B cell (primary cell): ENCODE measurements at regions not wholly inside any gene's neighbourhood (a gene's known extent, or its start where the extent isn't known, plus 50 kb on each side); places are given as distances from the start of the nearest gene placed in this dataset.

Experiments used
- ATAC-seq: fragments of 200-7000 bp; cut with Tn5 transposase; one replicate; pipeline ENCODE4 v1.10.0; 2021; ENCODE audit warnings: low read depth, mild to moderate bottlenecking, moderate number of reproducible peaks, moderate library complexity
- CTCF ChIA-PET: fragments of 350-600 bp; sonication (Branson Sonifier 250); formaldehyde crosslinking; loops from one replicate; lab custom pipeline; 2021; ENCODE audit warnings: antibody characterized with exemption, inconsistent platforms; lab: Charles Lee
- POLR2A ChIA-PET: fragments of 350-600 bp; sonication (Branson Sonifier 250); formaldehyde crosslinking; loops from one replicate; lab custom pipeline; 2021; ENCODE audit warnings: antibody characterized with exemption; lab: Charles Lee
- DNase-seq: peaks from one replicate; pipeline ENCODE4 v3.0.0; 2013
- H2AFZ ChIP-seq: 2 replicates; pipeline ENCODE4 v1.6.1; 2012; ENCODE audit warnings: mild to moderate bottlenecking, low read depth, low read length; ENCODE audit not compliant: insufficient read depth, poor library complexity, severe bottlenecking
- H3K27ac ChIP-seq, 2 donors: 1 replicate in 1 of 2; 2 replicates in 1 of 2; pipeline ENCODE4 v1.5.1; 2012 to 2013; ENCODE audit warnings: low read length in 2 of 2, mild to moderate bottlenecking in 2 of 2, moderate library complexity in 1 of 2
- H3K27me3 ChIP-seq, 4 experiments: fragments of 200-600 bp in 1 of 4; sonication (generic) in 1 of 4; replicated peaks in 1 of 4; 1 replicate in 2 of 4; 2 replicates in 2 of 4; pipeline versions ENCODE4 v1.6.1 to v1.7.0; 2013 to 2016; ENCODE audit warnings: low read length in 3 of 4, mild to moderate bottlenecking in 2 of 4, mixed read lengths in 1 of 4, moderate library complexity in 1 of 4; ENCODE audit not compliant: insufficient read depth in 4 of 4, control insufficient read depth in 3 of 4; ENCODE audit errors: control extremely low read depth in 1 of 4
- H3K36me3 ChIP-seq, 2 experiments: replicated peaks in 1 of 2; 1 replicate in 1 of 2; 2 replicates in 1 of 2; pipeline versions ENCODE4 v1.6.1 to v1.7.1; 2013; ENCODE audit warnings: low read length in 1 of 2; ENCODE audit not compliant: insufficient read depth in 2 of 2, control insufficient read depth in 1 of 2; ENCODE audit errors: control extremely low read depth in 1 of 2, extremely low read depth in 1 of 2
- H3K4me1 ChIP-seq, 2 donors: fragments of 200-600 bp in 1 of 2; sonication (generic) in 1 of 2; 1 replicate in 1 of 2; 2 replicates in 1 of 2; pipeline versions ENCODE4 v1.5.1 to v1.6.1; 2013 to 2017; ENCODE audit warnings: low read length in 2 of 2; ENCODE audit not compliant: control insufficient read depth in 2 of 2, insufficient read depth in 2 of 2
- H3K4me2 ChIP-seq: replicated peaks from 2 replicates; pipeline ENCODE3; 2012; ENCODE audit warnings: mild to moderate bottlenecking, low read depth, low read length; ENCODE audit not compliant: poor library complexity, severe bottlenecking
- H3K4me3 ChIP-seq, 5 experiments: fragments of 200-600 bp in 1 of 5; sonication (generic) in 1 of 5; 1 replicate in 3 of 5; 2 replicates in 2 of 5; pipeline versions ENCODE4 v1.5.1 to v1.7.0; 2011 to 2016; ENCODE audit warnings: low read length in 4 of 5, mild to moderate bottlenecking in 4 of 5, low read depth in 2 of 5, control low read depth in 1 of 5, moderate library complexity in 1 of 5; ENCODE audit not compliant: insufficient read depth in 1 of 5; ENCODE audit errors: control extremely low read depth in 1 of 5, extremely low read depth in 1 of 5
- H3K79me2 ChIP-seq: fragments of 200-600 bp; sonication (generic); one replicate; pipeline ENCODE4 v1.6.0; 2016; ENCODE audit warnings: low read length; ENCODE audit not compliant: control insufficient read depth, insufficient read depth
- H3K9ac ChIP-seq: fragments of 200-600 bp; sonication (generic); 2 replicates; pipeline ENCODE4 v1.6.1; 2017; ENCODE audit warnings: mild to moderate bottlenecking, low read length, moderate library complexity
- H3K9me3 ChIP-seq, 3 donors: one replicate each; pipeline versions ENCODE4 v1.6.1 to v1.7.1; 2013; ENCODE audit warnings: low read length in 2 of 3; ENCODE audit not compliant: control insufficient read depth in 2 of 3, insufficient read depth in 1 of 3; ENCODE audit errors: control extremely low read depth in 1 of 3
- H4K20me1 ChIP-seq: 2 replicates; pipeline ENCODE4 v1.6.0; 2012; ENCODE audit warnings: mild to moderate bottlenecking, low read length; ENCODE audit not compliant: insufficient read depth, control insufficient read depth, poor library complexity, severe bottlenecking
- H3K27ac Mint-ChIP-seq: one replicate; pipeline ENCODE4 v1.8.0; 2021; ENCODE audit warnings: mixed read lengths
- H3K27me3 Mint-ChIP-seq: one replicate; pipeline ENCODE4 v1.8.0; 2021; ENCODE audit warnings: mixed read lengths
- H3K4me1 Mint-ChIP-seq: one replicate; pipeline ENCODE4 v1.8.0; 2021; ENCODE audit warnings: mixed read lengths
- H3K4me3 Mint-ChIP-seq: one replicate; pipeline ENCODE4 v1.8.0; 2021; ENCODE audit warnings: mixed read lengths
- H3K9me3 Mint-ChIP-seq: one replicate; pipeline ENCODE4 v1.8.0; 2022; ENCODE audit warnings: mixed read lengths; ENCODE audit not compliant: insufficient read depth
- CTCF ChIP-seq: fragments of 200-600 bp; IDR thresholded peaks from one replicate; pipeline ENCODE4 v1.8.0; 2022; ENCODE audit warnings: antibody characterized with exemption, mild to moderate bottlenecking
- EZH2 ChIP-seq: IDR thresholded peaks from 2 replicates; pipeline ENCODE4 v1.6.1; 2012; ENCODE audit warnings: borderline replicate concordance, low read depth, mild to moderate bottlenecking, moderate library complexity, low read length; ENCODE audit not compliant: insufficient read depth, poor library complexity, severe bottlenecking
- WGBS: methylation state at CpG from one replicate; pipeline ENCODE4 v1.1.5; 2013; ENCODE audit warnings: missing lambda C conversion rate; ENCODE audit not compliant: insufficient coverage; 5-methylcytosine and 5-hydroxymethylcytosine counted together
- intact Hi-C: fragments of 100-400 bp; cut with micrococcal nuclease; formaldehyde crosslinking; loops from one replicate; pipeline ENCODE4 v1.10.0; 2022

GRCh38 chr12:67751381-67751928, 102.9 kb downstream of the DYRK2 start:
- H3K4me3 Mint-ChIP-seq, result no peak overlapping the region
- intact Hi-C loops, result loop anchor here (10.0 kb wide), 1 partner anchor 97 kb away; no protein-coding TSS in a partner anchor
- no peaks in the 10 kb centered on the region for H3K9me3 Mint-ChIP-seq
- ChIA-PET POLR2A (no interaction called here), CTCF (no interaction called here)
- peaks cover 14% of the 10 kb centered on the region for H3K4me1 Mint-ChIP-seq
- no peak overlapping the region for H3K27ac Mint-ChIP-seq
- DNase-seq (no peak), ATAC-seq (no peak)
- no peak overlapping the region for H2AFZ ChIP-seq
- no peak overlapping the region for H3K4me2 ChIP-seq
- TF ChIP-seq EZH2, result no peak
- TF ChIP-seq CTCF, result no peak
- H3K27me3 ChIP-seq, result peaks cover 0 to 2% (median 0%) of the 10 kb centered on the region in 4 experiments
- H4K20me1 ChIP-seq, result no peaks in the 10 kb centered on the region
- no peaks in the 10 kb centered on the region for H3K9me3 ChIP-seq
- H3K9ac ChIP-seq, result no peak overlapping the region
- 97% methylated on average over 3 of the region's 6 CpGs for WGBS
- no peak overlapping the region for H3K27ac ChIP-seq
- peaks cover 9 to 11% of the 10 kb centered on the region in 2 donors for H3K4me1 ChIP-seq
- H3K4me3 ChIP-seq, result no peak overlapping the region
- H3K27me3 Mint-ChIP-seq, result peaks cover 4% of the 10 kb centered on the region
- H3K79me2 ChIP-seq, result no peaks in the 10 kb centered on the region
- H3K36me3 ChIP-seq, result no peaks in the 10 kb centered on the region

DNA sequence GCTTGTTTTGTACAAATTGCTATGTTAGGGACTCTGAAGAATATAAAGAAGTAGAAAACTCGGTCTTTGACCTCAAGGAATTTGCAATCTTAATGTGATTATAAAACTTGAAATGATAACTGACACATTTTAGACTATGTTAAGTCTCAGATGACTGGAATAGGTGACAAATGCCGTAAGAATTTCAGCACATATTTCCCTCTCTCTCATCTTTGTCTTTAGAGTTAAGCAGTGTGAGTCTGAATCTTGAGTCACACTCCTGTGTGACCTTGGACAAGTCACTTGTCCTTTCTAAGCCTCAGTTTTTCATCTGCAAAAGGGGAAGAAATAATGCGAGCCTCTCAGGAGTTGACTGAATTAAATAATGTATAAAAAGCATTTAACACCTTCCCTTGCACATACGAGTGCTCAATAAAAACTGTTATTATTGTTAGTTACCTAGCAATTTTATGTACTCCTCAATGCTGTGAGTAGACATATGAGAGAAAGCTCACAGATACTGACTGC, 103.7 kb downstream of the DYRK2 start:
- no peak overlapping the region for H3K27ac Mint-ChIP-seq
- CTCF ChIA-PET, result no interaction called here
- POLR2A ChIA-PET, result no interaction called here

More for the DNA sequence above, 103.7 kb downstream of the DYRK2 start:
- TF ChIP-seq EZH2, result no peak
- TF ChIP-seq CTCF, result no peak
- Histone ChIP-seq H3K27ac (no peak overlapping the region), H3K4me3 (no peak overlapping the region), H3K9ac (no peak overlapping the region), H3K4me1 (peaks cover 9 to 12% of the 10 kb centered on the region in 2 donors), H3K4me2 (no peak overlapping the region), H4K20me1 (no peaks in the 10 kb centered on the region), H3K79me2 (no peaks in the 10 kb centered on the region), H3K9me3 (no peaks in the 10 kb centered on the region), H3K27me3 (peaks cover 0 to 2% (median 0%) of the 10 kb centered on the region in 4 experiments), H2AFZ (no peak overlapping the region), H3K36me3 (no peaks in the 10 kb centered on the region)
- no peak overlapping the region for H3K4me3 Mint-ChIP-seq
- no peaks in the 10 kb centered on the region for H3K9me3 Mint-ChIP-seq
- intact Hi-C loops, result loop anchor here (10.0 kb wide), 1 partner anchor 97 kb away; no protein-coding TSS in a partner anchor
- peaks cover 4% of the 10 kb centered on the region for H3K27me3 Mint-ChIP-seq
- WGBS, result no CpG with 5 or more reads among the region's 4 CpGs
- DNase-seq (no peak), ATAC-seq (no peak)
- H3K4me1 Mint-ChIP-seq, result peaks cover 14% of the 10 kb centered on the region
